CD4-positive, alpha-beta T cell (primary cell): ENCODE measurements at regions not wholly inside any gene's neighbourhood (a gene's known extent, or its start where the extent isn't known, plus 50 kb on each side); places are given as distances from the start of the nearest gene placed in this dataset.

Source experiments
- ATAC-seq: fragments of 200-7000 bp; cut with Tn5 transposase; one replicate; pipeline ENCODE4 v1.10.0; 2022; ENCODE audit warnings: mild to moderate bottlenecking; ENCODE audit not compliant: poor library complexity
- CTCF ChIA-PET: fragments of 350-600 bp; sonication (Branson Sonifier 250); formaldehyde crosslinking; loops from one replicate; lab custom pipeline; 2021; ENCODE audit warnings: antibody characterized with exemption, inconsistent platforms; lab: Charles Lee
- POLR2A ChIA-PET: fragments of 350-600 bp; sonication (Branson Sonifier 250); formaldehyde crosslinking; loops from one replicate; lab custom pipeline; 2021; ENCODE audit warnings: antibody characterized with exemption, inconsistent platforms; lab: Charles Lee
- DNase-seq, 14 experiments: peaks; one replicate each; pipeline ENCODE4 v3.0.0-alpha.2; 2013 to 2020; ENCODE audit warnings: mixed read lengths in 2 of 14
- H3K27ac ChIP-seq, 2 donors: one replicate each; pipeline versions ENCODE4 v1.5.1 to v1.7.0; 2013; ENCODE audit warnings: low read length in 2 of 2, low read depth in 1 of 2, mild to moderate bottlenecking in 1 of 2
- H3K27me3 ChIP-seq, 2 experiments: 1 replicate in 1 of 2; 2 replicates in 1 of 2; pipeline versions ENCODE4 v1.6.1 to v1.7.0; 2013; ENCODE audit warnings: low read length in 2 of 2, control low read depth in 1 of 2, mild to moderate bottlenecking in 1 of 2, moderate library complexity in 1 of 2; ENCODE audit not compliant: insufficient read depth in 2 of 2, control insufficient read depth in 1 of 2
- H3K36me3 ChIP-seq: one replicate; pipeline ENCODE4 v1.6.1; 2013; ENCODE audit warnings: low read length, control low read depth; ENCODE audit not compliant: insufficient read depth
- H3K4me1 ChIP-seq: one replicate; pipeline ENCODE4 v1.6.1; 2013; ENCODE audit warnings: low read length, control low read depth; ENCODE audit not compliant: insufficient read depth
- H3K4me3 ChIP-seq: one replicate; pipeline ENCODE4 v1.5.1; 2013; ENCODE audit warnings: mild to moderate bottlenecking, low read length, moderate library complexity
- H3K9me3 ChIP-seq, 2 experiments: 1 replicate in 1 of 2; 2 replicates in 1 of 2; pipeline versions ENCODE4 v1.6.1 to v1.7.0; 2013; ENCODE audit warnings: low read length in 2 of 2, mild to moderate bottlenecking in 2 of 2, control low read depth in 1 of 2, moderate library complexity in 1 of 2; ENCODE audit not compliant: control insufficient read depth in 1 of 2, insufficient read depth in 1 of 2
- H3K27ac Mint-ChIP-seq: one replicate; pipeline ENCODE4 v1.8.0; 2020; ENCODE audit warnings: mixed read lengths
- H3K27me3 Mint-ChIP-seq: one replicate; pipeline ENCODE4 v1.8.0; 2021; ENCODE audit warnings: mixed read lengths
- H3K36me3 Mint-ChIP-seq: one replicate; pipeline ENCODE4 v1.8.0; 2021; ENCODE audit warnings: low read depth, mixed read lengths
- H3K4me1 Mint-ChIP-seq: one replicate; pipeline ENCODE4 v1.8.0; 2021; ENCODE audit warnings: low read depth, mixed read lengths
- H3K4me3 Mint-ChIP-seq: one replicate; pipeline ENCODE4 v1.8.0; 2020; ENCODE audit warnings: mild to moderate bottlenecking, mixed read lengths
- H3K9me3 Mint-ChIP-seq: one replicate; pipeline ENCODE4 v1.8.0; 2020; ENCODE audit warnings: mixed read lengths
- CTCF ChIP-seq: fragments of 200-600 bp; IDR thresholded peaks from one replicate; pipeline ENCODE4 v1.8.0; 2022; ENCODE audit warnings: antibody characterized with exemption, mild to moderate bottlenecking
- intact Hi-C, 2 experiments: fragments of 100-400 bp; cut with DNase I in 1 of 2; cut with micrococcal nuclease in 1 of 2; formaldehyde crosslinking; loops; one replicate each; pipeline versions ENCODE4 v1.15.1 to v1.9.0; 2023 to 2025; cut with DNase I, micrococcal nuclease

DNA sequence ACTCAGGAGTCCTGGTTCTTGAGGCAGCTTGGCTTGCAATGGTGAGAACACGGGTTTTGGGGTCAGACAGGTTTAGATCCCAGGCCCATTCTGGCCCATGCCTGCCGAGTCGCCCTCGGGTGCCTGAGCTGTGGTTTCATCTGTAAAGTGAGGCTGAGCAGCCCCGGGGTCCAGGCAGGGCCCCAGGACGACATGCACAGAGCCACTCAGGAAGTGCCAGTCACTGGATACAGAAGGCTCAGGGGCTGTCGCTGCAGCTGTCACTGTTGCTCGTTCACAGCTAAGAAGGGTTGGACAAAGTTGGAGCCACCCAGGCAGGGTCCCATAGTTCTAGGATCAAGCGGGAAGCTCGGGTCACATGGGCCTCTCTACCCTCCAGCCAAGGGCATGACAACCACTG is 403.1 kb downstream of the BCL11B start:
- no peak for DNase-seq
- POLR2A ChIA-PET = interaction anchor here (1.5 kb wide), 1 partner anchor 116 kb away, joined by 4 read pairs; no protein-coding TSS in a partner anchor
- no peak overlapping the region for H3K4me3 Mint-ChIP-seq
- peaks cover 0 to 5% of the 10 kb centered on the region in 2 experiments for H3K9me3 ChIP-seq
- no peaks in the 10 kb centered on the region for H3K27me3 Mint-ChIP-seq
- intact Hi-C loops = no loop called here
- H3K27ac Mint-ChIP-seq = no peak overlapping the region
- no peaks in the 10 kb centered on the region for H3K9me3 Mint-ChIP-seq
- no peaks in the 10 kb centered on the region for H3K36me3 ChIP-seq
- H3K27me3 ChIP-seq = no peaks in the 10 kb centered on the region
- H3K27ac ChIP-seq = no peak overlapping the region
- CTCF ChIA-PET = no interaction called here
- no peak for TF ChIP-seq CTCF
- no peak overlapping the region for H3K4me3 ChIP-seq
- ATAC-seq = no peak
- no peaks in the 10 kb centered on the region for H3K36me3 Mint-ChIP-seq
- no peaks in the 10 kb centered on the region for H3K4me1 ChIP-seq
- H3K4me1 Mint-ChIP-seq = peaks cover 17% of the 10 kb centered on the region

GRCh38 chr14:98871796-98872195 is 400.2 kb downstream of the BCL11B start:
- no peak overlapping the region for H3K4me3 Mint-ChIP-seq
- ChIA-PET CTCF (no interaction called here), POLR2A (no interaction called here)
- H3K4me1 Mint-ChIP-seq = peaks cover 17% of the 10 kb centered on the region
- no peak overlapping the region for H3K27ac Mint-ChIP-seq
- H3K27me3 Mint-ChIP-seq = no peaks in the 10 kb centered on the region
- Histone ChIP-seq H3K27me3 (no peaks in the 10 kb centered on the region), H3K36me3 (no peaks in the 10 kb centered on the region), H3K9me3 (peaks cover 0 to 5% of the 10 kb centered on the region in 2 experiments), H3K27ac (no peak overlapping the region), H3K4me1 (no peaks in the 10 kb centered on the region), H3K4me3 (no peak overlapping the region)
- H3K36me3 Mint-ChIP-seq = peaks cover 4% of the 10 kb centered on the region
- intact Hi-C loops = no loop called here
- no peak for DNase-seq
- H3K9me3 Mint-ChIP-seq = peaks cover 5% of the 10 kb centered on the region
- no peak for TF ChIP-seq CTCF
- ATAC-seq = no peak

DNA sequence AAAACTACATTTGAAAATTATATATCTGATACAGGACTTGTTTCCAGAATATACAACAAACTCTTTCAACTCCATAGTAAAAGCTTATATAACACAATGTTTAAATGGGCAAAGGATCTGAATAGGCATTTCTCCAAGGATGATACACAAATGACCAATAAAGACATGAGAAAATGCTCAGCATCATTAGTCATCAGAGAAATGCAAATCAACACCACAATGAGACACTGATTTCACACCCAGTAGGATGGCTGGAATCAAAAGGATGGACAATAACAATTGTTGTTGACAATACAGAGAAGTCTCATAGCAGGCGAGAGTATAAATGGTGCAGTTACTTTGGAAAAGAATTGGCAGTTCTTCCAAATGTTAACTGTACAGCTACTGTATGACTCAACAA is 394.9 kb downstream of the BCL11B start:
- no peak overlapping the region for H3K27ac Mint-ChIP-seq
- POLR2A ChIA-PET = no interaction called here
- DNase-seq (no peak), ATAC-seq (no peak)
- H3K4me3 Mint-ChIP-seq = no peak overlapping the region
- Histone ChIP-seq H3K9me3 (peaks cover 0 to 12% of the 10 kb centered on the region in 2 experiments), H3K4me3 (no peak overlapping the region), H3K4me1 (no peaks in the 10 kb centered on the region), H3K36me3 (no peaks in the 10 kb centered on the region), H3K27ac (no peak overlapping the region), H3K27me3 (no peaks in the 10 kb centered on the region)
- intact Hi-C loops = no loop called here
- H3K27me3 Mint-ChIP-seq = no peaks in the 10 kb centered on the region
- H3K9me3 Mint-ChIP-seq = peaks cover 19% of the 10 kb centered on the region
- CTCF ChIA-PET = no interaction called here
- peaks cover 7% of the 10 kb centered on the region for H3K4me1 Mint-ChIP-seq
- no peak for TF ChIP-seq CTCF
- peaks cover 4% of the 10 kb centered on the region for H3K36me3 Mint-ChIP-seq
